GM12878 (cell line): ENCODE measurements at regions not wholly inside any gene's neighbourhood (a gene's known extent, or its start where the extent isn't known, plus 50 kb on each side); places are given as distances from the start of the nearest gene placed in this dataset.

ENCODE experiments used
- ATAC-seq: fragments of 200-7000 bp; cut with Tn5 transposase; 3 replicates; pipeline ENCODE4 v1.9.1; 2020; ENCODE audit warnings: mild to moderate bottlenecking, moderate library complexity
- BruUV-seq: library from RNA; stranded (reverse); fragments of 400-500 nt; replicated peaks from 2 replicates; lab custom pipeline; 2021; lab: Mats Ljungman, UMichigan
- CTCF ChIA-PET: fragments of 300-600 bp; sonication (Branson Sonifier 250); formaldehyde crosslinking; extraction: SDS; loops from one replicate; lab custom pipeline; 2021; ENCODE audit warnings: inconsistent platforms; lab: Yijun Ruan, JAX
- POLR2A ChIA-PET: fragments of 350-600 bp; formaldehyde crosslinking; extraction: SDS; loops from one replicate; lab custom pipeline; 2021; ENCODE audit warnings: inconsistent platforms; lab: Charles Lee
- RAD21 ChIA-PET: fragments of 300-600 bp; sonication (Branson Sonifier 250); formaldehyde crosslinking; loops from one replicate; lab custom pipeline; 2023; ENCODE audit warnings: antibody characterized with exemption; ENCODE audit not compliant: unreplicated experiment; lab: Charles Lee
- SMC1A ChIA-PET: fragments of 300-600 bp; sonication (Branson Sonifier 250); formaldehyde crosslinking; loops from one replicate; lab custom pipeline; 2023; ENCODE audit not compliant: unreplicated experiment, uncharacterized antibody; lab: Charles Lee
- DNase-seq: peaks from one replicate; pipeline ENCODE4 v3.0.0-alpha.2; 2011; ENCODE audit warnings: low read depth, low spot score
- FAIRE-seq: peaks from 3 replicates; lab custom pipeline; 2011; peaks lifted over from hg19 to GRCh38; lab: Jason Lieb, UNC
- H2AFZ ChIP-seq: 2 replicates; pipeline ENCODE4 v1.6.0; 2011; ENCODE audit warnings: low read depth, low read length, control low read depth; ENCODE audit not compliant: control insufficient read depth
- H3K27ac ChIP-seq: 2 replicates; pipeline ENCODE4 v1.5.1; 2011; ENCODE audit warnings: control low read depth; ENCODE audit not compliant: control insufficient read depth, insufficient read depth
- H3K27me3 ChIP-seq, 2 experiments: replicated peaks in 1 of 2; 2 replicates each; pipeline versions ENCODE4 v1.6.0 to v1.6.1; 2011; ENCODE audit warnings: low read length in 1 of 2; ENCODE audit not compliant: control insufficient read depth in 2 of 2, insufficient read depth in 2 of 2
- H3K36me3 ChIP-seq, 2 experiments: 2 replicates each; pipeline ENCODE4 v1.5.1; 2011; ENCODE audit warnings: low read length in 1 of 2; ENCODE audit not compliant: control insufficient read depth in 2 of 2, insufficient read depth in 2 of 2
- H3K4me1 ChIP-seq: 2 replicates; pipeline ENCODE4 v1.6.1; 2011; ENCODE audit warnings: mild to moderate bottlenecking, low read length, moderate library complexity, mixed read lengths; ENCODE audit not compliant: control insufficient read depth, insufficient read depth
- H3K4me2 ChIP-seq: 2 replicates; pipeline ENCODE4 v1.6.0; 2011; ENCODE audit warnings: control low read depth; ENCODE audit not compliant: control insufficient read depth, insufficient read depth
- H3K4me3 ChIP-seq: fragments of 200-600 bp; sonication (generic); 2 replicates; pipeline ENCODE4 v1.5.1; 2016
- H3K79me2 ChIP-seq: 2 replicates; pipeline ENCODE4 v1.6.0; 2011; ENCODE audit warnings: low read length; ENCODE audit not compliant: control insufficient read depth, insufficient read depth
- H3K9ac ChIP-seq: 2 replicates; pipeline ENCODE4 v1.8.0; 2011; ENCODE audit warnings: low read length, control low read depth, mixed read lengths; ENCODE audit not compliant: control insufficient read depth, insufficient read depth
- H3K9me3 ChIP-seq: replicated peaks from 3 replicates; pipeline ENCODE4 v1.5.1; 2011; ENCODE audit warnings: mild to moderate bottlenecking, low read length; ENCODE audit not compliant: control insufficient read depth, insufficient read depth
- H4K20me1 ChIP-seq: 2 replicates; pipeline ENCODE4 v1.6.0; 2011; ENCODE audit not compliant: control insufficient read depth, insufficient read depth
- ATF2 ChIP-seq: IDR thresholded peaks from 2 replicates; pipeline ENCODE4 v1.6.1; 2012; ENCODE audit warnings: low read length, inconsistent platforms
- BHLHE40 ChIP-seq, 2 experiments: fragments of 450-650 bp in 1 of 2; IDR thresholded peaks; 2 replicates each; pipeline ENCODE4 v1.6.1; 2011 to 2017; ENCODE audit warnings: low read depth in 2 of 2, borderline replicate concordance in 1 of 2, improper control_type of control experiment in 1 of 2, low read length in 1 of 2, mild to moderate bottlenecking in 1 of 2
- ETV6 ChIP-seq, 2 experiments: fragments of 450-650 bp in 1 of 2; IDR thresholded peaks in 1 of 2; conservative IDR thresholded peaks in 1 of 2; 2 replicates each; pipeline ENCODE4 v1.6.1; 2014; ENCODE audit warnings: antibody characterized with exemption in 1 of 2, borderline replicate concordance in 1 of 2, low read depth in 1 of 2, mild to moderate bottlenecking in 1 of 2, moderate library complexity in 1 of 2
- MYB ChIP-seq: fragments of 150-350 bp; IDR thresholded peaks from 2 replicates; pipeline ENCODE4 v1.6.1; 2014; ENCODE audit warnings: mild to moderate bottlenecking, low read depth, low read length, borderline replicate concordance
- PML ChIP-seq: IDR thresholded peaks from 2 replicates; pipeline ENCODE4 v1.6.1; 2012; ENCODE audit warnings: low read length, inconsistent platforms
- SMAD1 ChIP-seq: fragments of 450-650 bp; IDR thresholded peaks from 2 replicates; pipeline ENCODE4 v1.6.1; 2018; ENCODE audit warnings: mild to moderate bottlenecking, low read depth; ENCODE audit not compliant: partially characterized antibody
- SPI1 ChIP-seq: IDR thresholded peaks from 2 replicates; pipeline ENCODE4 v1.6.1; 2011; ENCODE audit warnings: low read depth, mild to moderate bottlenecking, low read length, moderate library complexity, borderline replicate concordance; ENCODE audit not compliant: insufficient read depth
- ZBED1 ChIP-seq: IDR thresholded peaks from 2 replicates; pipeline ENCODE4 v1.6.1; 2016; ENCODE audit warnings: borderline replicate concordance
- ZBTB4 ChIP-seq: fragments of 450-650 bp; formaldehyde crosslinking; IDR thresholded peaks from 2 replicates; pipeline ENCODE4 v1.4.0; 2022; ENCODE audit warnings: mild to moderate bottlenecking, moderate library complexity
- WGBS: methylation state at CpG from one replicate; pipeline ENCODE4 v1.1.6; 2016; ENCODE audit warnings: low lambda C conversion rate; ENCODE audit not compliant: insufficient replicate concordance, insufficient coverage; ENCODE audit errors: missing lambda C conversion rate; 5-methylcytosine and 5-hydroxymethylcytosine counted together
- in situ Hi-C: fragments of 300-500 bp; cut with MboI; formaldehyde crosslinking; loops from 9 replicates; pipeline ENCODE4 v1.14.3; 2018; ENCODE audit warnings: mixed read lengths
- intact Hi-C: fragments of 100-400 bp; cut with micrococcal nuclease; formaldehyde crosslinking; loops from one replicate; pipeline ENCODE4 v1.14.2; 2022; ENCODE audit not compliant: unreplicated experiment
- TF ChIP-seq, protein P1 (sequence below): IDR thresholded peaks from 2 replicates; pipeline ENCODE4 v1.6.1; 2011; ENCODE audit warnings: mild to moderate bottlenecking, low read depth, low read length, moderate library complexity; ENCODE audit not compliant: insufficient replicate concordance
- TF ChIP-seq, protein P2 (sequence below): fragments of 450-650 bp; IDR thresholded peaks from 2 replicates; pipeline ENCODE4 v1.6.1; 2017; ENCODE audit warnings: mild to moderate bottlenecking

DNA sequence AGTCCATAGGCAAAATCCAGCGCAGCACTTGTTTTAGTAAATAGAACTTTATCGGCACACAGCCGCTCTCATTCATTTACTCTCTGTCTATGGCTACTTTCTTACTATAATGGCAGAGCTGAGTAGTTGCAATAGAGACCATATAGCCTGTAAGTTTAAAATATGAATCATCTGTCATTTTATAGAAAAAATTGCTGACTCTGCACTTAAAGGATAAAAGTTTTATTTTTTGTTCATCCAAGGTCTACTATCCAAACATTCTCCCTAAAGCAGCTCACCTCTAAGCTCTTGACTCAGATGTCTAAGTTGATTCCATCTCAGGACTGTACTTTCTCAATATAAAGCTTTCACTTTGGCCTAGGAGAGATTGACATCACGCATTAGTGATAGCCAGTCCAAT lies 825.7 kb downstream of the OLFM4 start:
- CTCF ChIA-PET, result no interaction called here
- POLR2A ChIA-PET, result no interaction called here
- H3K79me2 ChIP-seq, result no peaks in the 10 kb centered on the region
- no peaks in the 10 kb centered on the region for H3K36me3 ChIP-seq
- intact Hi-C loops (no loop called here), in situ Hi-C loops (no loop called here)
- H3K9me3 ChIP-seq, result no peaks in the 10 kb centered on the region
- H3K4me3 ChIP-seq, result no peak overlapping the region
- H2AFZ ChIP-seq, result no peak overlapping the region
- DNase-seq (no peak), ATAC-seq (no peak), FAIRE-seq (no peak)
- no peaks in the 10 kb centered on the region for H3K27me3 ChIP-seq
- H3K27ac ChIP-seq, result no peak overlapping the region
- SMC1A ChIA-PET, result no interaction called here
- H3K9ac ChIP-seq, result no peak overlapping the region
- H3K4me1 ChIP-seq, result no peaks in the 10 kb centered on the region
- H4K20me1 ChIP-seq, result no peaks in the 10 kb centered on the region
- no TSS peak for BruUV-seq
- H3K4me2 ChIP-seq, result no peak overlapping the region
- RAD21 ChIA-PET, result no interaction called here
- WGBS, result 66% methylated on average over 4 of the region's 4 CpGs
- TF ChIP-seq BHLHE40 (IDR thresholded peaks at IDR 0.05; ENCODE audit: borderline replicate concordance in 1 of 2, low read depth in 2 of 2, low read length in 1 of 2) (no peak), ZBED1 (no peak), ZBTB4 (CRISPR knock-in tag) (no peak), ETV6 (conservative IDR thresholded peaks at IDR 0.05 in 1 of 2, IDR thresholded peaks at IDR 0.05 in 1 of 2; ENCODE audit: borderline replicate concordance in 1 of 2, low read depth in 1 of 2) (no peak), MYB (no peak), ATF2 (no peak), SMAD1 (no peak), PML (no peak), SPI1 (no peak)
- TF ChIP-seq, protein P1, sequence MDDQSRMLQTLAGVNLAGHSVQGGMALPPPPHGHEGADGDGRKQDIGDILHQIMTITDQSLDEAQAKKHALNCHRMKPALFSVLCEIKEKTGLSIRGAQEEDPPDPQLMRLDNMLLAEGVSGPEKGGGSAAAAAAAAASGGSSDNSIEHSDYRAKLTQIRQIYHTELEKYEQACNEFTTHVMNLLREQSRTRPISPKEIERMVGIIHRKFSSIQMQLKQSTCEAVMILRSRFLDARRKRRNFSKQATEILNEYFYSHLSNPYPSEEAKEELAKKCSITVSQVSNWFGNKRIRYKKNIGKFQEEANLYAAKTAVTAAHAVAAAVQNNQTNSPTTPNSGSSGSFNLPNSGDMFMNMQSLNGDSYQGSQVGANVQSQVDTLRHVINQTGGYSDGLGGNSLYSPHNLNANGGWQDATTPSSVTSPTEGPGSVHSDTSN, result no peak
- TF ChIP-seq, protein P2, sequence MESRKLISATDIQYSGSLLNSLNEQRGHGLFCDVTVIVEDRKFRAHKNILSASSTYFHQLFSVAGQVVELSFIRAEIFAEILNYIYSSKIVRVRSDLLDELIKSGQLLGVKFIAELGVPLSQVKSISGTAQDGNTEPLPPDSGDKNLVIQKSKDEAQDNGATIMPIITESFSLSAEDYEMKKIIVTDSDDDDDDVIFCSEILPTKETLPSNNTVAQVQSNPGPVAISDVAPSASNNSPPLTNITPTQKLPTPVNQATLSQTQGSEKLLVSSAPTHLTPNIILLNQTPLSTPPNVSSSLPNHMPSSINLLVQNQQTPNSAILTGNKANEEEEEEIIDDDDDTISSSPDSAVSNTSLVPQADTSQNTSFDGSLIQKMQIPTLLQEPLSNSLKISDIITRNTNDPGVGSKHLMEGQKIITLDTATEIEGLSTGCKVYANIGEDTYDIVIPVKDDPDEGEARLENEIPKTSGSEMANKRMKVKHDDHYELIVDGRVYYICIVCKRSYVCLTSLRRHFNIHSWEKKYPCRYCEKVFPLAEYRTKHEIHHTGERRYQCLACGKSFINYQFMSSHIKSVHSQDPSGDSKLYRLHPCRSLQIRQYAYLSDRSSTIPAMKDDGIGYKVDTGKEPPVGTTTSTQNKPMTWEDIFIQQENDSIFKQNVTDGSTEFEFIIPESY, result no peak
